NT2/D1 (cell line): ENCODE measurements at regions not wholly inside any gene's neighbourhood (a gene's known extent, or its start where the extent isn't known, plus 50 kb on each side); places are given as distances from the start of the nearest gene placed in this dataset.

Experiments
- DNase-seq: peaks from one replicate; pipeline ENCODE4 v3.0.0-alpha.2; 2011; ENCODE audit warnings: low read depth, low spot score
- H3K27me3 ChIP-seq: 2 replicates; pipeline ENCODE4 v1.6.0; 2011; ENCODE audit warnings: mild to moderate bottlenecking; ENCODE audit not compliant: insufficient read length, insufficient read depth
- H3K36me3 ChIP-seq: 2 replicates; pipeline ENCODE4 v1.6.1; 2011; ENCODE audit warnings: mild to moderate bottlenecking, low read length, mixed read lengths; ENCODE audit not compliant: insufficient read depth, insufficient read length
- H3K4me1 ChIP-seq: 2 replicates; pipeline ENCODE4 v1.5.1; 2011; ENCODE audit not compliant: insufficient read depth, insufficient read length
- H3K4me3 ChIP-seq: 2 replicates; pipeline ENCODE4 v1.5.1; 2011; ENCODE audit warnings: low read depth; ENCODE audit not compliant: insufficient read length
- H3K9ac ChIP-seq: 2 replicates; pipeline ENCODE4 v1.6.0; 2011; ENCODE audit warnings: low read depth; ENCODE audit not compliant: insufficient read length
- H3K9me3 ChIP-seq: 2 replicates; pipeline ENCODE4 v1.5.1; 2011; ENCODE audit warnings: mild to moderate bottlenecking, low read length; ENCODE audit not compliant: insufficient read depth
- SUZ12 ChIP-seq: IDR thresholded peaks from 2 replicates; pipeline ENCODE4 v1.6.1; 2011; ENCODE audit not compliant: insufficient read length, insufficient read depth; ENCODE audit errors: extremely low read depth
- YY1 ChIP-seq: IDR thresholded peaks from 2 replicates; pipeline ENCODE4 v1.6.1; 2011; ENCODE audit not compliant: insufficient read length, insufficient read depth
- ZNF274 ChIP-seq: IDR thresholded peaks from 2 replicates; pipeline ENCODE4 v1.6.1; 2011; ENCODE audit warnings: mild to moderate bottlenecking, low read depth, low read length

DNA sequence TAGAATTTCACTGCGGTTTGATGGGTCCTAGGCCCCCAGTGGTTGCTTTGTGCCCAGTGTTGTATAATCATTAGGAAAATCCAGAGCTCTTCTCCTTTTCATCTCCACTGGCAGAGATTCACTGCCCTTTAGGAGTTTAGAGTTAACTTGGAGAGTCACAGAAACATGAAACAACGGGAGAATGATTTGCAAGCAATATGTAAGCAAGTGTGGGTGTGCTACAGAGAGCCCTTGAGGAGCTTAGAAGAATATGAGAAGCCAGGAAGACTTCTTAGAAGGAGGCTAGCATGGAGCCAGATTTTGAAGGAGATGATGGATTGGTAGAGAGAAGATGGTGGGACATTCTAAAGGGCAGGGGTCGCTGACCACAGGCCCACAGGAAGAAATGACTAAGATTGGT, 327.3 kb downstream of the ZNF326 start:
- TF ChIP-seq SUZ12 (no peak), YY1 (no peak)
- no peaks in the 10 kb centered on the region for H3K27me3 ChIP-seq

GRCh38 chr1:90319918-90320317, 325.0 kb downstream of the ZNF326 start:
- no peak for DNase-seq
- H3K4me3 ChIP-seq: no peak overlapping the region
- H3K36me3 ChIP-seq: no peaks in the 10 kb centered on the region

More for the DNA sequence above, 327.3 kb downstream of the ZNF326 start:
- H3K4me3 ChIP-seq: no peak overlapping the region
- no peak for DNase-seq
- no peaks in the 10 kb centered on the region for H3K36me3 ChIP-seq
- no peak overlapping the region for H3K9ac ChIP-seq
- no peaks in the 10 kb centered on the region for H3K9me3 ChIP-seq
- H3K4me1 ChIP-seq: no peaks in the 10 kb centered on the region

GRCh38 chr1:90318431-90318830, 323.5 kb downstream of the ZNF326 start:
- Histone ChIP-seq H3K36me3 (no peaks in the 10 kb centered on the region), H3K27me3 (no peaks in the 10 kb centered on the region), H3K4me1 (no peaks in the 10 kb centered on the region), H3K4me3 (no peak overlapping the region), H3K9ac (no peak overlapping the region), H3K9me3 (no peaks in the 10 kb centered on the region)
- no peak for TF ChIP-seq SUZ12
- TF ChIP-seq ZNF274: no peak
- TF ChIP-seq YY1: no peak
- no peak for DNase-seq

More at GRCh38 chr1:90319918-90320317, 325.0 kb downstream of the ZNF326 start:
- no peaks in the 10 kb centered on the region for H3K27me3 ChIP-seq
- H3K9me3 ChIP-seq: no peaks in the 10 kb centered on the region
- H3K4me1 ChIP-seq: no peaks in the 10 kb centered on the region
- H3K9ac ChIP-seq: no peak overlapping the region
- no peak for TF ChIP-seq YY1
- no peak for TF ChIP-seq SUZ12
- no peak for TF ChIP-seq ZNF274

- no peak for DNase-seq
- TF ChIP-seq ZNF274 (no peak), SUZ12 (no peak)
- Histone ChIP-seq H3K4me3 (no peak overlapping the region), H3K9ac (no peak overlapping the region), H3K9me3 (no peaks in the 10 kb centered on the region), H3K36me3 (no peaks in the 10 kb centered on the region), H3K27me3 (no peaks in the 10 kb centered on the region), H3K4me1 (no peaks in the 10 kb centered on the region)
Measured at GRCh38 chr1:90317628-90318027, 322.7 kb downstream of the ZNF326 start.

GRCh38 chr1:90314533-90314932, 319.6 kb downstream of the ZNF326 start:
- no peaks in the 10 kb centered on the region for H3K36me3 ChIP-seq
- no peak overlapping the region for H3K4me3 ChIP-seq
- H3K4me1 ChIP-seq: no peaks in the 10 kb centered on the region
- H3K9me3 ChIP-seq: no peaks in the 10 kb centered on the region
- H3K9ac ChIP-seq: no peak overlapping the region
- no peaks in the 10 kb centered on the region for H3K27me3 ChIP-seq
- no peak for DNase-seq
- no peak for TF ChIP-seq SUZ12
- no peak for TF ChIP-seq YY1
- no peak for TF ChIP-seq ZNF274

GRCh38 chr1:90313778-90314177, 318.9 kb downstream of the ZNF326 start:
- H3K4me1 ChIP-seq: no peaks in the 10 kb centered on the region

DNA sequence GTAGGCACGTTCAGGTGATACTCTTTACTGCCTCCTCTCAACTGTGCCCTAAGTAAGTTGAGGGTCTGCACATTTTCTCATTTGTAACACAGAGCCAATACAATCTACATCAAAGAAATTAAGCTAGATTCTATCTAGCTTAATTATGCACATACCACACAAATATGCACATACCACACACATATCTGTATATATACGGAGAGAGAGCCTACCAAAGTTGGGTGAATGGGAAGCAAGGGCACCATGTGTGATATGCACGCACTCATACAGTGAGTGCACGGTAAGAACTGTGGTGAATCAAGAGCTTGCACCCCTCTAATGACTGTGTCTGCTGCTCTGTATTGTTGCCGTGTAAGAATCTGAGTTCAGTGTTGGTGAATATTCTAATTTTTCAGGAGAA, 314.9 kb downstream of the ZNF326 start:
- no peak overlapping the region for H3K9ac ChIP-seq
- no peaks in the 10 kb centered on the region for H3K9me3 ChIP-seq
- H3K4me3 ChIP-seq: no peak overlapping the region
- H3K36me3 ChIP-seq: no peaks in the 10 kb centered on the region
- H3K4me1 ChIP-seq: no peaks in the 10 kb centered on the region
- TF ChIP-seq SUZ12 (no peak), YY1 (no peak), ZNF274 (no peak)
- no peak for DNase-seq
- H3K27me3 ChIP-seq: no peaks in the 10 kb centered on the region

More at GRCh38 chr1:90313778-90314177, 318.9 kb downstream of the ZNF326 start:
- Histone ChIP-seq H3K9me3 (no peaks in the 10 kb centered on the region), H3K27me3 (no peaks in the 10 kb centered on the region), H3K9ac (no peak overlapping the region), H3K4me3 (no peak overlapping the region), H3K36me3 (no peaks in the 10 kb centered on the region)
- TF ChIP-seq SUZ12 (no peak), YY1 (no peak), ZNF274 (no peak)
- DNase-seq: no peak

DNA sequence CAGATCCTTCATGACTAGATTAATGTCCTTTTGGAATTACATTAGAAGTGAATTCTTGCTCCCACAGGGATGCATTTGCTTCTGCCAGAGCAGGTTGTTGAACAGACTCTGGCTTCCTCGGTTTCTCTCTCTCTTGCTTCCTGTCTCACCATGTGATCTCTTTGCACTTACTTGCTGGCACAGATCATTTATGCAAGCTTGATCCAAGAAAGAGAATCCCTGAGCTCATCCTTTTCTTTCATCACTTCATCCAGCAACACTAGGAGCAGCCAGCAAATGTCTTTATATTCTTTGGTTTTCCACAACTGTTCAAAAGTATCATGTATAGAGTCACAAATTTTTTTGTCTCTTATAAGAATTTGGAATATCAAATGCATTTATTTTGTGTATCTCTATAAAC, 313.5 kb downstream of the ZNF326 start:
- H3K9ac ChIP-seq: no peak overlapping the region
- no peaks in the 10 kb centered on the region for H3K9me3 ChIP-seq
- no peak overlapping the region for H3K4me3 ChIP-seq
- no peak for DNase-seq
- no peaks in the 10 kb centered on the region for H3K4me1 ChIP-seq
- no peaks in the 10 kb centered on the region for H3K27me3 ChIP-seq
- H3K36me3 ChIP-seq: no peaks in the 10 kb centered on the region
- TF ChIP-seq ZNF274 (no peak), SUZ12 (no peak), YY1 (no peak)
